NCI-H187 (cell line): ENCODE measurements at regions not wholly inside any gene's neighbourhood (a gene's known extent, or its start where the extent isn't known, plus 50 kb on each side); places are given as distances from the start of the nearest gene placed in this dataset.
"Not testable (repeated sequence)": the region's sequence is repeated elsewhere in the genome, so short reads cannot be mapped to it uniquely, and the experiment has no call there.

Source experiments
- DNase-seq, 2 experiments: peaks; one replicate each; lab custom pipeline; 2025; lab: John Stamatoyannopoulos, UW

- no peak for DNase-seq
Measured at GRCh38 chr15:57881361-57881760, 174.8 kb downstream of the POLR2M start.

GRCh38 chr15:57881972-57882371, 175.5 kb downstream of the POLR2M start:
- no peak for DNase-seq

- no peak for DNase-seq
Measured at GRCh38 chr15:57883701-57884100, 177.2 kb downstream of the POLR2M start.

- no peak for DNase-seq
Measured at GRCh38 chr15:57884936-57885335, 178.4 kb downstream of the POLR2M start.

GRCh38 chr15:57885435-57885834, 178.9 kb downstream of the POLR2M start:
- DNase-seq: no peak

- no peak for DNase-seq
Measured at GRCh38 chr15:57887825-57888224, 177.7 kb downstream of the ALDH1A2 start.

GRCh38 chr15:57890351-57890750, 175.2 kb downstream of the ALDH1A2 start:
- no peak for DNase-seq

GRCh38 chr15:57890878-57891277, 174.6 kb downstream of the ALDH1A2 start:
- DNase-seq: no peak

GRCh38 chr15:57892181-57892580, 173.3 kb downstream of the ALDH1A2 start:
- DNase-seq: no peak

- DNase-seq: no peak
Measured at GRCh38 chr15:57893040-57893439, 172.5 kb downstream of the ALDH1A2 start.

- DNase-seq: no peak
Measured at GRCh38 chr15:57895291-57895690, 170.2 kb downstream of the ALDH1A2 start.

- no peak for DNase-seq
Measured at GRCh38 chr15:57896114-57896513, 169.4 kb downstream of the ALDH1A2 start.

- DNase-seq: not testable (repeated sequence)
Measured at GRCh38 chr15:57896899-57897298, 168.6 kb downstream of the ALDH1A2 start.

GRCh38 chr15:57897870-57898269, 167.6 kb downstream of the ALDH1A2 start:
- no peak for DNase-seq

- DNase-seq: no peak
Measured at GRCh38 chr15:57902155-57902554, 163.4 kb downstream of the ALDH1A2 start.
